GM18502 (cell line): ENCODE measurements at regions not wholly inside any gene's neighbourhood (a gene's known extent, or its start where the extent isn't known, plus 50 kb on each side); places are given as distances from the start of the nearest gene placed in this dataset.

ENCODE experiments used
- ATAC-seq: cut with Tn5 transposase; IDR thresholded peaks from one replicate; pipeline ENCODE4 v1.9.1; 2021; ENCODE audit warnings: mild to moderate bottlenecking; ENCODE audit not compliant: unreplicated experiment, poor library complexity

- no peak for ATAC-seq
Observed at GRCh38 chr12:22881878-22882385, 257.0 kb downstream of the ETNK1 start.

- no peak for ATAC-seq
Observed at GRCh38 chr12:22882559-22882958, 257.6 kb downstream of the ETNK1 start.

- no peak for ATAC-seq
Observed at GRCh38 chr12:22893878-22894277, 268.9 kb downstream of the ETNK1 start.

DNA sequence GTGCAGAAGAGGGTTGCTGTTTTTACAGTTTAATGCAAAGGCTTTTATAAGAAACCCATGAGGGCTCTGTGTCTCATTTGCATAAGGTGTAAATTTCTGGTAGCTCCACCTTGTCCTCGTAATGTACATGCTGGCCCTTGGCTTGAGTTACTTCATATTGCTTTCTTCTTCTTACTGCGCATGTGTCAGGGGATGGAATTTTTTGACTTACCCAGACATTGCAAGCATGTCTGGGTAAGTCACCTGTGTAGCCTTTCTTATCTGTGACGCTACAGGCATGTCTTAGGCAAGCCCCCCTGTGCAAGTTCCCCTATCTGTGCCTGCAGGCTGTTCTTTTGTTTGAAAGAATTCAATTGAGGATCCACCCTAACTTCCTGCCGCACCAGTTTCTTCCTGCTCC is 274.2 kb downstream of the ETNK1 start:
- ATAC-seq, result no peak

- no peak for ATAC-seq
Observed at GRCh38 chr12:22900401-22900800, 275.4 kb downstream of the ETNK1 start.

GRCh38 chr12:22904485-22904884 is 279.5 kb downstream of the ETNK1 start:
- no peak for ATAC-seq

- ATAC-seq, result no peak
Observed at GRCh38 chr12:22916241-22916640, 291.3 kb downstream of the ETNK1 start.

GRCh38 chr12:22916815-22917214 is 291.8 kb downstream of the ETNK1 start:
- ATAC-seq, result no peak

- no peak for ATAC-seq
Observed at GRCh38 chr12:22919883-22920282, 294.9 kb downstream of the ETNK1 start.

DNA sequence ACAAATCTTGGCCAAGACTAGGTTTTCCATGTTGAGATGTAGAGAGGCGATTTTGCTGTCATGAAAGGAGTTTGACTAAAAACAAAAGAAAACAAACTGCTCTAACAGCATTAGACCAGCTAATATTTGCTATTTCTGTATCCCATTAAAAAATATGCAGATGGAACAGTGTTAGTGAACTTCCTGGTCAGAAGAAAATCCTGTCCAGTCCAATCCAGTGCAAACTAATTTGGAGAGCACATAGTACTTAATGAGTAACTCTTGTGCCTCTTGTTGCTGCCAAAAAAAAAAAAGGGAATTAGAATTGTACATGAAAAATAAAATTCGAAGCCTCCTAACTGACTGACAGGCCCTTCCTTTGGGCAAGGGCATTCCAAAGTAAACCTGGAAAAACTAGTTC is 298.8 kb downstream of the ETNK1 start:
- ATAC-seq, result no peak

- no peak for ATAC-seq
Observed at GRCh38 chr12:22924391-22924790, 299.4 kb downstream of the ETNK1 start.

- ATAC-seq, result no peak
Observed at GRCh38 chr12:22925623-22926022, 300.7 kb downstream of the ETNK1 start.

- no peak for ATAC-seq
Observed at GRCh38 chr12:22932431-22932830, 307.5 kb downstream of the ETNK1 start.

DNA sequence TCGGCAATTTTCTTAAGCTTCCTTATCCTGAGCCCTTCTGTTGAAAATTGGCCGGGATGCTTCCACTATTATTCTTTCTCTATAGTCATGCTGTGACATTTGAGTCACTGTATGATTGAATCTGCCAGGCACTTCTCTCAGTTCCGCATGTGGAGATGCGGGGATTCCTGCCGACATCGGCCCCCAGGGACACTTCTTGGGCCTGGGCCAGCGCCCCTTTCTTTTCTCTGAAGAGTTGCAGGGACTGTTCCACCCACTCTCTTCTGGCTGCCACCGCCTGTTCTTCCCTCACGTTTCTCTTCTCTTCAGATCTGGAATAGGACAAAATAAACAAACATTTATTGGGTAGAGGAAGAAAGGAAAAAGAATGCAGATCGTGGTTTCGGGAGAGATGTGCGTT is 310.1 kb downstream of the ETNK1 start:
- peak; percentile 81 for ATAC-seq

GRCh38 chr12:22935501-22935900 is 310.5 kb downstream of the ETNK1 start:
- ATAC-seq, result no peak

DNA sequence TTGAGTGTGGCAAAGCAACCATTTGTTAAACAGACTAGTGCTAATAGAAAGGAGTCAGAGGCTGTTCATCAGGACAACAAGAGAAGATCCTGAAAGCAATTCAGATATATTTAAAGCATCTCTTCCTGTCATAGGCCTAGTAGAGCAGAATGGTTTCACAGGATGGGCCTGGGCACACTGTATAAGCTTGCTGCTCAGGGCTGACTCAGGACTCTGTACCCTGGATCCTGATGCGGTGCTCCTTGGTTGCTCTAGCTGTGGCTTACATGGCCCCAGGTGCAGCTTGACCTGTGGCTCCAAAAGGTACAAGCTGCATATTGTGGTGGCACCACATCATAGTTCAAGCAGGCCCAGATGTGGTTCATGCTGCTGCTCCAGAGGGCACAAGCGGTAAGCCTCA is 313.4 kb downstream of the ETNK1 start:
- no peak for ATAC-seq

GRCh38 chr12:22951206-22951605 is 326.2 kb downstream of the ETNK1 start:
- ATAC-seq, result no peak

DNA sequence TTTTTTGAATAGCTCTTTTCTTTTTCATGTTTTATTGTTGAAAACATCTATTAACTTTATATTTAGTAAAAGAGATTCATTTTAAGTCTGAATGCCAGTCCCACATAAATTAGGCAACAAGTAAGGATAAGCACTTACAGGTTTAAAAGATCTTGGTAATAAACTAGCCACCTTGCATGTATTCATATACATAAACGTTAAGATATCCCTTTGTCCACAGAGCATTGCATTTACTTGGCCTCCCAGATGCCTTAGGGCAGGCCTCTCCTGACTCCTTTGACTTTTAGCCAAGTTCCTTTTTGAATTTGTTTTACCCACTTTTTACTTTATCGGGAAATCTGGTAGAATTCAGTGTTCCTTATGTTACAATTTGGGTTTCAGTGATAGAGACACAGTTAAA is 331.7 kb downstream of the ETNK1 start:
- ATAC-seq, result no peak

DNA sequence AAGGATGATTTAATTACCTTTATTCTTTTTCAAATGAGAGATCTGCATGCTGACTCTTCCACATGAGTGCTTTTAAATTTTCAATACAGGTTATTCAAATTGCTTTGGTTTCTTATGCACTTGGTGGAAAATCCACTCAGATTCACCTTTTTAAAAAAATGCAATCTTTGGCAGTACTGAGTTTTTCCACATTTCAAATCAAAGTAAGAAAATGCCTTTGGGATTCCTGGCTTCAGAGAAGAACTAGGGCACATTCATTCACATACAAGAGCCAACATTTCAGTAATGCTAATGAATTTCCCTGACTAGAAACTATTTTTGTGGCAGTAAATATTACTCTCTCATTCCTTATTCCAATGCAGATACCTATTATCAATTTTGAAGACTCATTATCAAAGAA is 342.2 kb downstream of the ETNK1 start:
- ATAC-seq, result no peak

DNA sequence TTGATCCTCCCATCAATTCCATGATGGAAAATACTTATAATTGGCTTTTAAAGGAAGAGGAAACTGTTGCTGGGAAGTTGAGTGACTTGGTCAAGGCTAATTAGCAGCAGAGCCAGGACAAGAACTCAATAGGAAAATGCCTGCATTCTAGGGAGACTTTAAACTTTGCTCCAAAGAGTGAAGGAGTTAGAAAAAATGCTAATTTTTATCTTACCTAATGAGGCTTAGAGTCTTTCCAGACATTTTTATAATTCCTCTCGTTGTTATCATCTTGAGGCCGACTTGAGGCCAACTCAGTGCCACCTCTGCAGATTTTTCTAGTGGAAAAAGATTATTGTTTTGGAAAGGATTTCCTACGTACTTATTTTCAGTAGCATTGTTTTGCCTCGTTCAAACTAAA is 344.6 kb downstream of the ETNK1 start:
- ATAC-seq, result no peak

GRCh38 chr12:22971247-22971646 is 346.3 kb downstream of the ETNK1 start:
- ATAC-seq, result no peak

- no peak for ATAC-seq
Observed at GRCh38 chr12:22971701-22972191, 346.8 kb downstream of the ETNK1 start.

- no peak for ATAC-seq
Observed at GRCh38 chr12:22974865-22975264, 349.9 kb downstream of the ETNK1 start.
